ENCODE measurements at regions not wholly inside any gene's neighbourhood (a gene's known extent, or its start where the extent isn't known, plus 50 kb on each side); places are given as distances from the start of the nearest gene placed in this dataset.

- TF ChIP-seq JUND (IDR thresholded peaks at IDR 0.05; ENCODE audit: low read depth) = no peak
- in situ Hi-C loops (cut with HindIII; ENCODE audit: low pct_unique_long_range_greater_than_20kb, low sequenced_read_pairs) = no loop called here
- no peak for DNase-seq (ENCODE audit: low read depth in 1 of 2, low spot score in 1 of 2)
Observed at GRCh38 chr7:47039904-47040303, 542.0 kb downstream of the TNS3 start.

GRCh38 chr7:47039089-47039648, 542.7 kb downstream of the TNS3 start:
- peak in 1 of 2 experiments; percentile 43 for DNase-seq (ENCODE audit: low read depth in 1 of 2, low spot score in 1 of 2)
- in situ Hi-C loops (cut with HindIII; ENCODE audit: low pct_unique_long_range_greater_than_20kb, low sequenced_read_pairs) = no loop called here
- TF ChIP-seq JUND (IDR thresholded peaks at IDR 0.05; ENCODE audit: low read depth) = no peak

GRCh38 chr7:47038621-47039020, 543.3 kb downstream of the TNS3 start:
- DNase-seq (ENCODE audit: low read depth in 1 of 2, low spot score in 1 of 2) = no peak
- in situ Hi-C loops (cut with HindIII; ENCODE audit: low pct_unique_long_range_greater_than_20kb, low sequenced_read_pairs) = no loop called here

GRCh38 chr7:47037607-47038006, 544.3 kb downstream of the TNS3 start:
- in situ Hi-C loops (cut with HindIII; ENCODE audit: low pct_unique_long_range_greater_than_20kb, low sequenced_read_pairs) = no loop called here
- DNase-seq (ENCODE audit: low read depth in 1 of 2, low spot score in 1 of 2) = no peak
- no peak for TF ChIP-seq JUND (IDR thresholded peaks at IDR 0.05; ENCODE audit: low read depth)

More at GRCh38 chr7:47038621-47039020, 543.3 kb downstream of the TNS3 start:
- TF ChIP-seq JUND (IDR thresholded peaks at IDR 0.05; ENCODE audit: low read depth) = no peak

GRCh38 chr7:47036909-47037308, 545.0 kb downstream of the TNS3 start:
- no peak for DNase-seq (ENCODE audit: low read depth in 1 of 2, low spot score in 1 of 2)
- in situ Hi-C loops (cut with HindIII; ENCODE audit: low pct_unique_long_range_greater_than_20kb, low sequenced_read_pairs) = no loop called here
- no peak for TF ChIP-seq JUND (IDR thresholded peaks at IDR 0.05; ENCODE audit: low read depth)

DNA sequence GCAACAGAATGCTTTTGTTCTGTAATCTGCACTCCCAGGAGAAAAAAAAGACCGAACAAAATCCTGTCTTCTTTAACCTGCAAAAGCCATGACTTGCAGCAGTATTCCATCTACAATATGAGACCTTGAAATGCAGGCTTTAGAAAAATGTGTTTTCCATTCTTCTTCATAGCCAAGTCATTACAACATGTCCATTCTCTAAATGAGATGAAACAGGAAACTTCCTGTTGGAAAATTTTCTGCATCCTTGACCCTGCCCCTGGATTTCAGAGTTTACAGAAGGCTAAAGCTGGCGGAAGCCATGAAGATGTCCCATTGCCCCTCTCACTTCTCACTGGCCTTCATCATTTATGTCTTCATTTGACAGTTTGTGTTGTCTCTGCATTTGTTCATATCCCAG, 546.4 kb downstream of the TNS3 start:
- no peak for DNase-seq (ENCODE audit: low read depth in 1 of 2, low spot score in 1 of 2)
- in situ Hi-C loops (cut with HindIII; ENCODE audit: low pct_unique_long_range_greater_than_20kb, low sequenced_read_pairs) = no loop called here
- no peak for TF ChIP-seq JUND (IDR thresholded peaks at IDR 0.05; ENCODE audit: low read depth)

DNA sequence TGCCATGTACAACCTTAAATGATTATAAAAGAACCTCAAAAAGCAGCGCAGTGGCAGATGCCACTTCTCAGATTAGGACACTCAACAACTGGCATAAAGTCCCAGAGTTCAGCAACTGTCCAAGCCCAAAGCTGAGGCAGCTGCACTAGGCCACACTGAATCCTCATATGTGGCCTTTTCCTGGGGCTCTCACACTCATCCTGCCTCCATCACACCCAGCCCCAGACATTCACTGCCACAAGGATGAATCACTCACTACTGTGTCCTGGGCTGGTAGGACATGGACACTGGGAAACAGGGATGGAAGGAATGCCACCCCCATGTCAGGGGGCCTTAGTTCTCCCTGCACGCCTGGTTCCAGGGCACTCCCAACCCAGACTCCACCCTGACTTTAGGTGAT, 547.7 kb downstream of the TNS3 start:
- no peak for TF ChIP-seq JUND (IDR thresholded peaks at IDR 0.05; ENCODE audit: low read depth)
- in situ Hi-C loops (cut with HindIII; ENCODE audit: low pct_unique_long_range_greater_than_20kb, low sequenced_read_pairs) = no loop called here
- no peak for DNase-seq (ENCODE audit: low read depth in 1 of 2, low spot score in 1 of 2)

DNA sequence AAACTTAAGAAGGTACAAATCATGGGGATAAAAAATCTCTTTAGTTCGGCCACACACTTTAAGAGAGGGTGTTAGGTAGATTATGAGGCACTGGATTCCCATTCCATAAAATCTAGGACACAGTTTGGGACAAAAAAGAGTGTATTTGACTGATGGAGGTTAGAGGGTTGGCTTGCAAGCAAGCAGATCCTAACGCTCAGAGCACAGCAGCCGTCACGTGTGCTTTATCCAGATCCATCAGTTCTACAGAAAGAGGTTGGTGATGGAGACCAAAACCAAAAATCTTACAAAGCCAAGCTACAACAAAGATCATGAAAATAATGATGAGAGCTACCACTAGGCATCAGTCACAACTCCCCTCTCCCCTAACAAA, 549.4 kb downstream of the TNS3 start:
- TF ChIP-seq JUND (IDR thresholded peaks at IDR 0.05; ENCODE audit: low read depth) = no peak
- DNase-seq (ENCODE audit: low read depth in 1 of 2, low spot score in 1 of 2) = no peak
- in situ Hi-C loops (cut with HindIII; ENCODE audit: low pct_unique_long_range_greater_than_20kb, low sequenced_read_pairs) = no loop called here

- no peak for TF ChIP-seq JUND (IDR thresholded peaks at IDR 0.05; ENCODE audit: low read depth)
- DNase-seq (ENCODE audit: low read depth in 1 of 2, low spot score in 1 of 2) = no peak
- in situ Hi-C loops (cut with HindIII; ENCODE audit: low pct_unique_long_range_greater_than_20kb, low sequenced_read_pairs) = no loop called here
Observed at GRCh38 chr7:47031786-47032535, 550.0 kb downstream of the TNS3 start.

- TF ChIP-seq JUND (IDR thresholded peaks at IDR 0.05; ENCODE audit: low read depth) = no peak
- no peak for DNase-seq (ENCODE audit: low read depth in 1 of 2, low spot score in 1 of 2)
- in situ Hi-C loops (cut with HindIII; ENCODE audit: low pct_unique_long_range_greater_than_20kb, low sequenced_read_pairs) = no loop called here
Observed at GRCh38 chr7:47028284-47028683, 553.6 kb downstream of the TNS3 start.

GRCh38 chr7:47027695-47028240, 554.1 kb downstream of the TNS3 start:
- in situ Hi-C loops (cut with HindIII; ENCODE audit: low pct_unique_long_range_greater_than_20kb, low sequenced_read_pairs) = no loop called here
- no peak for TF ChIP-seq JUND (IDR thresholded peaks at IDR 0.05; ENCODE audit: low read depth)
- no peak for DNase-seq (ENCODE audit: low read depth in 1 of 2, low spot score in 1 of 2)

GRCh38 chr7:47026780-47027361, 555.0 kb downstream of the TNS3 start:
- in situ Hi-C loops (cut with HindIII; ENCODE audit: low pct_unique_long_range_greater_than_20kb, low sequenced_read_pairs) = no loop called here

GRCh38 chr7:47024991-47025390, 556.9 kb downstream of the TNS3 start:
- DNase-seq (ENCODE audit: low read depth in 1 of 2, low spot score in 1 of 2) = no peak
- TF ChIP-seq JUND (IDR thresholded peaks at IDR 0.05; ENCODE audit: low read depth) = no peak
- in situ Hi-C loops (cut with HindIII; ENCODE audit: low pct_unique_long_range_greater_than_20kb, low sequenced_read_pairs) = no loop called here

More at GRCh38 chr7:47026780-47027361, 555.0 kb downstream of the TNS3 start:
- no peak for DNase-seq (ENCODE audit: low read depth in 1 of 2, low spot score in 1 of 2)
- no peak for TF ChIP-seq JUND (IDR thresholded peaks at IDR 0.05; ENCODE audit: low read depth)
